B cell (primary cell): ENCODE measurements at regions not wholly inside any gene's neighbourhood (a gene's known extent, or its start where the extent isn't known, plus 50 kb on each side); places are given as distances from the start of the nearest gene placed in this dataset.

ENCODE experiments used
- EZH2 ChIP-seq: IDR thresholded peaks from 2 replicates; pipeline ENCODE4 v1.6.1; 2012; ENCODE audit warnings: borderline replicate concordance, low read depth, mild to moderate bottlenecking, moderate library complexity, low read length; ENCODE audit not compliant: insufficient read depth, poor library complexity, severe bottlenecking
- TF ChIP-seq, protein P1 (sequence below): fragments of 200-600 bp; IDR thresholded peaks from one replicate; pipeline ENCODE4 v1.8.0; 2022; ENCODE audit warnings: antibody characterized with exemption, mild to moderate bottlenecking

DNA sequence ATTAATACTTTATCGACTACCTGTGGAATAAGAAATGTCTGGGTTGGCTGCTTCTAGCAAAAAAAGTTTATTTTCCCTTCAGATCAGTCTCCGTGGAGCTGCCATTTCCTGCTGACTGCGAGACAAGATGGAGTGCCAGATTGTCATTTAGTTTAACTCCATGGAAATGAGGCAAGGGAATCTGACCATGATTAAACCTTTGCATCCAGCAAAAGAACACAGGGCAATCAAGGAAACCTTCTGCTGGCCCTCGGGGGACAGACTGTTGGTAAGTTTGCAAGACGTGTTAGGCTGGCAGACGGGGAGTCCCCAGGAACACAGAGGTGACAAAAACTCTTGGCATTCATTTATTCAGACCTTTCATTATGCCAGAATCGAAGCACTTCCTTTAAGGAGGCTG is 52.2 kb upstream of the SPACA1 start:
- TF ChIP-seq, protein P1, sequence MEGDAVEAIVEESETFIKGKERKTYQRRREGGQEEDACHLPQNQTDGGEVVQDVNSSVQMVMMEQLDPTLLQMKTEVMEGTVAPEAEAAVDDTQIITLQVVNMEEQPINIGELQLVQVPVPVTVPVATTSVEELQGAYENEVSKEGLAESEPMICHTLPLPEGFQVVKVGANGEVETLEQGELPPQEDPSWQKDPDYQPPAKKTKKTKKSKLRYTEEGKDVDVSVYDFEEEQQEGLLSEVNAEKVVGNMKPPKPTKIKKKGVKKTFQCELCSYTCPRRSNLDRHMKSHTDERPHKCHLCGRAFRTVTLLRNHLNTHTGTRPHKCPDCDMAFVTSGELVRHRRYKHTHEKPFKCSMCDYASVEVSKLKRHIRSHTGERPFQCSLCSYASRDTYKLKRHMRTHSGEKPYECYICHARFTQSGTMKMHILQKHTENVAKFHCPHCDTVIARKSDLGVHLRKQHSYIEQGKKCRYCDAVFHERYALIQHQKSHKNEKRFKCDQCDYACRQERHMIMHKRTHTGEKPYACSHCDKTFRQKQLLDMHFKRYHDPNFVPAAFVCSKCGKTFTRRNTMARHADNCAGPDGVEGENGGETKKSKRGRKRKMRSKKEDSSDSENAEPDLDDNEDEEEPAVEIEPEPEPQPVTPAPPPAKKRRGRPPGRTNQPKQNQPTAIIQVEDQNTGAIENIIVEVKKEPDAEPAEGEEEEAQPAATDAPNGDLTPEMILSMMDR: no peak
- no peak for TF ChIP-seq EZH2
